ENCODE measurements at regions not wholly inside any gene's neighbourhood (a gene's known extent, or its start where the extent isn't known, plus 50 kb on each side); places are given as distances from the start of the nearest gene placed in this dataset.

GRCh38 chr3:4047366-4047765 is 248.1 kb downstream of the LRRN1 start:
- TF ChIP-seq CTCF (IDR thresholded peaks at IDR 0.05) (no peak), EP300 (IDR thresholded peaks at IDR 0.05) (no peak)
